ENCODE measurements at regions not wholly inside any gene's neighbourhood (a gene's known extent, or its start where the extent isn't known, plus 50 kb on each side); places are given as distances from the start of the nearest gene placed in this dataset.

GRCh38 chr4:34365946-34366345, 1878.4 kb downstream of the ARAP2 start:
- Mint-ChIP-seq H3K4me3 (ENCODE audit: unreplicated experiment) (no peak overlapping the region), H3K36me3 (ENCODE audit: low read depth, unreplicated experiment) (no peaks in the 10 kb centered on the region), H3K27me3 (ENCODE audit: unreplicated experiment) (no peaks in the 10 kb centered on the region), H3K4me1 (ENCODE audit: unreplicated experiment) (peaks cover under 1% of the 10 kb centered on the region), H3K27ac (ENCODE audit: unreplicated experiment) (no peak overlapping the region), H3K9me3 (ENCODE audit: unreplicated experiment) (no peaks in the 10 kb centered on the region)
- no peak for TF ChIP-seq CTCF (IDR thresholded peaks at IDR 0.05; ENCODE audit: unreplicated experiment)
- no peak for DNase-seq (ENCODE audit: low spot score)

- H3K27me3 Mint-ChIP-seq (ENCODE audit: unreplicated experiment): peaks cover 1% of the 10 kb centered on the region
- no peaks in the 10 kb centered on the region for H3K9me3 Mint-ChIP-seq (ENCODE audit: unreplicated experiment)
- H3K27ac Mint-ChIP-seq (ENCODE audit: unreplicated experiment): no peak overlapping the region
- DNase-seq (ENCODE audit: low spot score): no peak
- TF ChIP-seq CTCF (IDR thresholded peaks at IDR 0.05; ENCODE audit: unreplicated experiment): no peak
- H3K4me3 Mint-ChIP-seq (ENCODE audit: unreplicated experiment): no peak overlapping the region
- no peaks in the 10 kb centered on the region for H3K36me3 Mint-ChIP-seq (ENCODE audit: low read depth, unreplicated experiment)
- H3K4me1 Mint-ChIP-seq (ENCODE audit: unreplicated experiment): no peaks in the 10 kb centered on the region
Measured at GRCh38 chr4:34371676-34372075, 1872.6 kb downstream of the ARAP2 start.

- Mint-ChIP-seq H3K4me3 (ENCODE audit: unreplicated experiment) (no peak overlapping the region), H3K36me3 (ENCODE audit: low read depth, unreplicated experiment) (no peaks in the 10 kb centered on the region), H3K27me3 (ENCODE audit: unreplicated experiment) (peaks cover 1% of the 10 kb centered on the region), H3K4me1 (ENCODE audit: unreplicated experiment) (no peaks in the 10 kb centered on the region), H3K27ac (ENCODE audit: unreplicated experiment) (no peak overlapping the region), H3K9me3 (ENCODE audit: unreplicated experiment) (no peaks in the 10 kb centered on the region)
- TF ChIP-seq CTCF (IDR thresholded peaks at IDR 0.05; ENCODE audit: unreplicated experiment): no peak
- DNase-seq (ENCODE audit: low spot score): no peak
Measured at GRCh38 chr4:34372815-34373214, 1871.5 kb downstream of the ARAP2 start.

- no peaks in the 10 kb centered on the region for H3K4me1 Mint-ChIP-seq (ENCODE audit: unreplicated experiment)
- H3K27me3 Mint-ChIP-seq (ENCODE audit: unreplicated experiment): peaks cover 1% of the 10 kb centered on the region
- H3K9me3 Mint-ChIP-seq (ENCODE audit: unreplicated experiment): no peaks in the 10 kb centered on the region
- H3K27ac Mint-ChIP-seq (ENCODE audit: unreplicated experiment): no peak overlapping the region
- H3K4me3 Mint-ChIP-seq (ENCODE audit: unreplicated experiment): no peak overlapping the region
- H3K36me3 Mint-ChIP-seq (ENCODE audit: low read depth, unreplicated experiment): no peaks in the 10 kb centered on the region
- TF ChIP-seq CTCF (IDR thresholded peaks at IDR 0.05; ENCODE audit: unreplicated experiment): no peak
- DNase-seq (ENCODE audit: low spot score): no peak
Measured at GRCh38 chr4:34373456-34373855, 1870.9 kb downstream of the ARAP2 start.

GRCh38 chr4:34412233-34412632, 1832.1 kb downstream of the ARAP2 start:
- H3K4me1 Mint-ChIP-seq (ENCODE audit: unreplicated experiment): no peaks in the 10 kb centered on the region
- peaks cover 7% of the 10 kb centered on the region for H3K9me3 Mint-ChIP-seq (ENCODE audit: unreplicated experiment)
- no peak overlapping the region for H3K4me3 Mint-ChIP-seq (ENCODE audit: unreplicated experiment)
- no peak for DNase-seq (ENCODE audit: low spot score)
- no peak overlapping the region for H3K27ac Mint-ChIP-seq (ENCODE audit: unreplicated experiment)
- no peaks in the 10 kb centered on the region for H3K36me3 Mint-ChIP-seq (ENCODE audit: low read depth, unreplicated experiment)
- no peak for TF ChIP-seq CTCF (IDR thresholded peaks at IDR 0.05; ENCODE audit: unreplicated experiment)
- no peaks in the 10 kb centered on the region for H3K27me3 Mint-ChIP-seq (ENCODE audit: unreplicated experiment)

All from endothelial cell (in vitro differentiated cells).